Spleen (tissue), 11 donors: ENCODE measurements at regions not wholly inside any gene's neighbourhood (a gene's known extent, or its start where the extent isn't known, plus 50 kb on each side); places are given as distances from the start of the nearest gene placed in this dataset.

ENCODE experiments used
- DNase-seq: peaks from one replicate; pipeline ENCODE4 v3.0.0-alpha.2; 2020
- H3K27ac ChIP-seq, 8 donors: fragments of 200-600 bp; sonication (generic) in 7 of 8; 1 replicate in 4 of 8; 2 replicates in 4 of 8; pipeline versions ENCODE4 v1.5.0 to v1.8.0; 2016 to 2021; ENCODE audit warnings: inconsistent platforms in 4 of 8, mild to moderate bottlenecking in 4 of 8, moderate library complexity in 1 of 8
- H3K27me3 ChIP-seq, 7 donors: fragments of 200-600 bp; sonication (generic) in 6 of 7; replicated peaks in 1 of 7; 1 replicate in 4 of 7; 2 replicates in 3 of 7; pipeline versions ENCODE4 v1.5.0 to v1.8.0; 2016 to 2021; ENCODE audit warnings: inconsistent platforms in 3 of 7, mild to moderate bottlenecking in 1 of 7
- H3K36me3 ChIP-seq, 6 donors: fragments of 200-600 bp; sonication (generic) in 5 of 6; 1 replicate in 4 of 6; 2 replicates in 2 of 6; pipeline versions ENCODE4 v1.5.0 to v1.8.0; 2016 to 2021; ENCODE audit warnings: inconsistent platforms in 2 of 6
- H3K4me1 ChIP-seq, 6 donors: fragments of 200-600 bp; sonication (generic) in 5 of 6; 1 replicate in 3 of 6; 2 replicates in 3 of 6; pipeline versions ENCODE4 v1.5.0 to v1.8.0; 2016 to 2021; ENCODE audit warnings: inconsistent platforms in 3 of 6
- H3K4me3 ChIP-seq, 8 donors: fragments of 200-600 bp; sonication (generic) in 7 of 8; 1 replicate in 4 of 8; 2 replicates in 4 of 8; pipeline versions ENCODE4 v1.5.0 to v1.8.0; 2016 to 2021; ENCODE audit warnings: inconsistent platforms in 4 of 8, mild to moderate bottlenecking in 4 of 8, moderate library complexity in 2 of 8
- H3K9me3 ChIP-seq, 8 donors: fragments of 200-600 bp; sonication (generic) in 7 of 8; 1 replicate in 4 of 8; 2 replicates in 4 of 8; pipeline versions ENCODE4 v1.5.0 to v1.8.0; 2016 to 2021; ENCODE audit warnings: inconsistent platforms in 4 of 8
- CTCF ChIP-seq, 11 experiments: fragments of 200-600 bp in 7 of 11; fragments of 450-650 bp in 4 of 11; sonication (generic) in 4 of 11; IDR thresholded peaks in 8 of 11; conservative IDR thresholded peaks in 3 of 11; 1 replicate in 7 of 11; 2 replicates in 4 of 11; pipeline versions ENCODE4 v1.4.0 to v1.8.0; 2016 to 2021; ENCODE audit warnings: antibody characterized with exemption in 11 of 11, inconsistent platforms in 4 of 11, mild to moderate bottlenecking in 1 of 11
- POLR2A ChIP-seq, 3 donors: fragments of 450-650 bp; IDR thresholded peaks; one replicate each; pipeline ENCODE4 v1.5.1; 2017; ENCODE audit warnings: antibody characterized with exemption in 3 of 3, mild to moderate bottlenecking in 1 of 3
- POLR2AphosphoS5 ChIP-seq, 3 donors: sonication (generic); formaldehyde crosslinking; IDR thresholded peaks; one replicate each; pipeline ENCODE4 v1.5.1; 2017; ENCODE audit warnings: antibody characterized with exemption in 3 of 3
- WGBS, 5 donors: extraction: QIAGEN DNeasy Blood & Tissue Kit in 3 of 5; methylation state at CpG; one replicate each; pipeline versions ENCODE4 v1.1.5 to v1.1.7; 2013 to 2018; 5-methylcytosine and 5-hydroxymethylcytosine counted together
- intact Hi-C: fragments of 100-400 bp; cut with DNase I; formaldehyde crosslinking; loops from one replicate; pipeline ENCODE4 v1.15.0; 2023; ENCODE audit warnings: low total_unique reads
- donor health status: healthy with polysubstance abuse.
- donor health status: DM: no; HTN: no; CAD: no; lungs with moderate emphysema.
- donor health status: DM: no; HTN: no; CAD: no.
- donor health status: Bipolar disorder and iron deficiency.
- donor health status: healthy.
- donor health status: DM: no; HTN: no; CAD: no.
- donor health status: DM: yes; HTN: yes; CAD: no.

GRCh38 chr17:53406907-53407306 lies 415.8 kb upstream of the KIF2B start:
- H3K27ac ChIP-seq = no peak overlapping the region
- no peak for TF ChIP-seq POLR2AphosphoS5 (IDR thresholded peaks at IDR 0.05)
- TF ChIP-seq CTCF (IDR thresholded peaks at IDR 0.05 in 8 of 11, conservative IDR thresholded peaks at IDR 0.05 in 3 of 11) = no peak
- no peak for TF ChIP-seq POLR2A (IDR thresholded peaks at IDR 0.05)
- 75 to 88% (median 83%) methylated on average over 4 of the region's 4 CpGs for WGBS, 5 donors
- no peak overlapping the region for H3K4me3 ChIP-seq
- intact Hi-C loops = no loop called here
- no peaks in the 10 kb centered on the region for H3K27me3 ChIP-seq
- no peaks in the 10 kb centered on the region for H3K4me1 ChIP-seq
- H3K36me3 ChIP-seq = no peaks in the 10 kb centered on the region
- H3K9me3 ChIP-seq = peaks cover 2 to 64% (median 36%) of the 10 kb centered on the region in 8 donors
- no peak for DNase-seq

GRCh38 chr17:53391197-53391596 lies 431.5 kb upstream of the KIF2B start:
- intact Hi-C loops = no loop called here
- DNase-seq = no peak
- Histone ChIP-seq H3K4me1 (no peaks in the 10 kb centered on the region), H3K9me3 (peaks cover 0 to 2% (median 0%) of the 10 kb centered on the region in 8 donors), H3K27ac (no peak overlapping the region), H3K27me3 (no peaks in the 10 kb centered on the region), H3K36me3 (no peaks in the 10 kb centered on the region), H3K4me3 (no peak overlapping the region)
- TF ChIP-seq POLR2AphosphoS5 (IDR thresholded peaks at IDR 0.05) (no peak), CTCF (IDR thresholded peaks at IDR 0.05 in 8 of 11, conservative IDR thresholded peaks at IDR 0.05 in 3 of 11) (no peak), POLR2A (IDR thresholded peaks at IDR 0.05) (no peak)
- 83 to 90% (median 84%) methylated on average over 6 of the region's 6 CpGs for WGBS, 5 donors

- TF ChIP-seq POLR2AphosphoS5 (IDR thresholded peaks at IDR 0.05) = no peak
- no peak for TF ChIP-seq POLR2A (IDR thresholded peaks at IDR 0.05)
- TF ChIP-seq CTCF (IDR thresholded peaks at IDR 0.05 in 8 of 11, conservative IDR thresholded peaks at IDR 0.05 in 3 of 11) = no peak
- no peaks in the 10 kb centered on the region for H3K4me1 ChIP-seq
- intact Hi-C loops = no loop called here
- no peak for DNase-seq
- H3K36me3 ChIP-seq = no peaks in the 10 kb centered on the region
- H3K27me3 ChIP-seq = no peaks in the 10 kb centered on the region
- H3K27ac ChIP-seq = no peak overlapping the region
- H3K9me3 ChIP-seq = peaks cover 0 to 2% (median 0%) of the 10 kb centered on the region in 8 donors
- WGBS, 5 donors = 26 to 44% (median 40%) methylated on average over 2 of the region's 2 CpGs
- H3K4me3 ChIP-seq = no peak overlapping the region
Observed at GRCh38 chr17:53390575-53390974, 432.2 kb upstream of the KIF2B start.

GRCh38 chr17:53387745-53388144 lies 435.0 kb upstream of the KIF2B start:
- Histone ChIP-seq H3K4me3 (no peak overlapping the region), H3K27ac (no peak overlapping the region), H3K27me3 (no peaks in the 10 kb centered on the region), H3K36me3 (no peaks in the 10 kb centered on the region), H3K9me3 (peaks cover 0 to 2% (median 0%) of the 10 kb centered on the region in 8 donors), H3K4me1 (no peaks in the 10 kb centered on the region)
- 73 to 77% (median 75%) methylated on average over 3 of the region's 3 CpGs for WGBS, 5 donors
- intact Hi-C loops = no loop called here
- DNase-seq = no peak
- no peak for TF ChIP-seq POLR2A (IDR thresholded peaks at IDR 0.05)
- no peak for TF ChIP-seq POLR2AphosphoS5 (IDR thresholded peaks at IDR 0.05)
- TF ChIP-seq CTCF (IDR thresholded peaks at IDR 0.05 in 8 of 11, conservative IDR thresholded peaks at IDR 0.05 in 3 of 11) = no peak
